Body of pancreas (tissue), 4 donors: ENCODE measurements at regions not wholly inside any gene's neighbourhood (a gene's known extent, or its start where the extent isn't known, plus 50 kb on each side); places are given as distances from the start of the nearest gene placed in this dataset.

Experiments
- POLR2A ChIP-seq, 3 donors: fragments of 450-650 bp; IDR thresholded peaks; one replicate each; pipeline ENCODE4 v1.6.1; 2016; ENCODE audit warnings: antibody characterized with exemption in 3 of 3, mild to moderate bottlenecking in 2 of 3
- TF ChIP-seq, protein P1 (sequence below), 7 experiments: fragments of 450-650 bp in 4 of 7; fragments of 200-600 bp in 3 of 7; sonication (generic) in 3 of 7; IDR thresholded peaks; one replicate each; pipeline ENCODE4 v1.5.1; 2016 to 2019; ENCODE audit warnings: antibody characterized with exemption in 7 of 7

DNA sequence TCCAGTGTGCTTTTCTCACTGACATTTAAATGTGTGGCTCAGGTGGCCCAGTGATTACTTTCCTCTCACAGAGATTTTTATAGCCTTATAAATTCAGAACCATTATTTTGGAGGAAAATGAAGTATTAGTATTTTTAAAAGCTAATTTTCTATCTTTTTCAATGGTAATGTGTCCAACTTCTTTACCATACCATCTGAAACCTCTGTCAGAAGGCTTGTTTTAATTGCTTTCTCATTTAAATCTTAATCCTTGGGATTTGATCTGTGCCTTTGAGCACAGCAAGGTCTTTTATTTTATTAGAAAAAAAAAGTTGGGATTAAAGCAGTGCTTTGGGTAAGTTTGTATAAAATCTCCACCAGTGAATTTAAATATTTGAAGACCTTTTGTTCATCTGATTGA, 452.3 kb upstream of the RAG2 start:
- no peak for TF ChIP-seq POLR2A (IDR thresholded peaks at IDR 0.05)
- TF ChIP-seq, protein P1, sequence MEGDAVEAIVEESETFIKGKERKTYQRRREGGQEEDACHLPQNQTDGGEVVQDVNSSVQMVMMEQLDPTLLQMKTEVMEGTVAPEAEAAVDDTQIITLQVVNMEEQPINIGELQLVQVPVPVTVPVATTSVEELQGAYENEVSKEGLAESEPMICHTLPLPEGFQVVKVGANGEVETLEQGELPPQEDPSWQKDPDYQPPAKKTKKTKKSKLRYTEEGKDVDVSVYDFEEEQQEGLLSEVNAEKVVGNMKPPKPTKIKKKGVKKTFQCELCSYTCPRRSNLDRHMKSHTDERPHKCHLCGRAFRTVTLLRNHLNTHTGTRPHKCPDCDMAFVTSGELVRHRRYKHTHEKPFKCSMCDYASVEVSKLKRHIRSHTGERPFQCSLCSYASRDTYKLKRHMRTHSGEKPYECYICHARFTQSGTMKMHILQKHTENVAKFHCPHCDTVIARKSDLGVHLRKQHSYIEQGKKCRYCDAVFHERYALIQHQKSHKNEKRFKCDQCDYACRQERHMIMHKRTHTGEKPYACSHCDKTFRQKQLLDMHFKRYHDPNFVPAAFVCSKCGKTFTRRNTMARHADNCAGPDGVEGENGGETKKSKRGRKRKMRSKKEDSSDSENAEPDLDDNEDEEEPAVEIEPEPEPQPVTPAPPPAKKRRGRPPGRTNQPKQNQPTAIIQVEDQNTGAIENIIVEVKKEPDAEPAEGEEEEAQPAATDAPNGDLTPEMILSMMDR (IDR thresholded peaks at IDR 0.05): no peak
